ENCODE measurements at regions not wholly inside any gene's neighbourhood (a gene's known extent, or its start where the extent isn't known, plus 50 kb on each side); places are given as distances from the start of the nearest gene placed in this dataset.

DNA sequence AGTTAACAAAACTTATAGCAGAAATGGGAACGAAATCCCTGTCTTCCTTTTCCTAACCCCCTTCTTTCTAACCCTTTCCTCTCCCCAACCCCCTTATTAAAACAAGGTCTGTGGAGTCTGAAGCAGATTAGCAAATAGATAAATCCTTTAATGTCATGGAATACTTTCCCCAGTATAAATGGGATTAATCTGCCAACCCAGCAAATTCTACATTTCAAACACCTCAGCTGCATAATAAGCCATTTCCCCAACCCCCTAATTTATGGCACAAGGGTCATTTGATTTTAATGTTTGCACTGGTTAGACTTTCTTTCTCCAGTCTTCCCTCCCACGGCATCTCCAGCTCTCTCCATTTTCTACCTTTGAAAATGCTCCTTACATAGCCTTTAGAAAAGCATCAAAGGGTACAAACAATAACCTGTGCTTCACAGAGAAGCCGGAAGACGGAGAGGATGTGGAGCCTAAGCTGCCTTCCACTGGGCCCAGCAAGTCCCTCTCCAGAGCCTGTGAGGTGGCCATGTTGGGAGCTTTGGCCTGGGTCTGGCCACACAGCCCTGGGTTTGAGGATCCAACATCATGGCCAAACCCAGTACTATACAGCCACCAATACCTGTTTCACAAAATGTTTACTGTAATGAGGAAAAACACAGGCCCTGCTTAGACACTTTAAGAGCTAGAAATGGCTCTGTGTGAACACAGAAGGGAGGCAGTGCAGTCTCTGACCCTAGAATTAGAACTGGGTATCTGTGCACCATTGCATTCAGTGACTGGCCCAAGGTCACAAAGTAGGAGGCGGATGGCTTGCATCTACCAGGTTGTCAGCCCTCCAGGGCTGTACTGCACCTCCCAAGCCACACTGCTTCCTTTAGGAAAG lies 56.9 kb upstream of the SPRY1 start:
- Mint-ChIP-seq H3K9me3 (no peaks in the 10 kb centered on the region), H3K4me1 (ENCODE audit: low read depth) (no peaks in the 10 kb centered on the region), H3K27me3 (peaks cover 9% of the 10 kb centered on the region), H3K27ac (no peak overlapping the region), H3K36me3 (ENCODE audit: low read depth) (no peaks in the 10 kb centered on the region), H3K4me3 (no peak overlapping the region)
- TF ChIP-seq, protein P1, sequence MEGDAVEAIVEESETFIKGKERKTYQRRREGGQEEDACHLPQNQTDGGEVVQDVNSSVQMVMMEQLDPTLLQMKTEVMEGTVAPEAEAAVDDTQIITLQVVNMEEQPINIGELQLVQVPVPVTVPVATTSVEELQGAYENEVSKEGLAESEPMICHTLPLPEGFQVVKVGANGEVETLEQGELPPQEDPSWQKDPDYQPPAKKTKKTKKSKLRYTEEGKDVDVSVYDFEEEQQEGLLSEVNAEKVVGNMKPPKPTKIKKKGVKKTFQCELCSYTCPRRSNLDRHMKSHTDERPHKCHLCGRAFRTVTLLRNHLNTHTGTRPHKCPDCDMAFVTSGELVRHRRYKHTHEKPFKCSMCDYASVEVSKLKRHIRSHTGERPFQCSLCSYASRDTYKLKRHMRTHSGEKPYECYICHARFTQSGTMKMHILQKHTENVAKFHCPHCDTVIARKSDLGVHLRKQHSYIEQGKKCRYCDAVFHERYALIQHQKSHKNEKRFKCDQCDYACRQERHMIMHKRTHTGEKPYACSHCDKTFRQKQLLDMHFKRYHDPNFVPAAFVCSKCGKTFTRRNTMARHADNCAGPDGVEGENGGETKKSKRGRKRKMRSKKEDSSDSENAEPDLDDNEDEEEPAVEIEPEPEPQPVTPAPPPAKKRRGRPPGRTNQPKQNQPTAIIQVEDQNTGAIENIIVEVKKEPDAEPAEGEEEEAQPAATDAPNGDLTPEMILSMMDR (IDR thresholded peaks at IDR 0.05) = no peak
- no peak for ATAC-seq (ENCODE audit: poor library complexity)
- H3K4me3 ChIP-seq (ENCODE audit: low read length) = no peak overlapping the region
- ChIA-PET POLR2A (no interaction called here), CTCF (no interaction called here)
- H3K27ac ChIP-seq (ENCODE audit: low read depth in 1 of 2, low read length in 2 of 2) = no peak overlapping the region
- no peaks in the 10 kb centered on the region for H3K36me3 ChIP-seq (ENCODE audit: insufficient read depth, low read length)
- no peaks in the 10 kb centered on the region for H3K4me1 ChIP-seq (ENCODE audit: insufficient read depth, low read length)
- intact Hi-C loops (cut with DNase I, micrococcal nuclease) = no loop called here
- H3K27me3 ChIP-seq (ENCODE audit: control insufficient read depth in 1 of 2, insufficient read depth in 2 of 2, low read length in 2 of 2) = no peaks in the 10 kb centered on the region
- H3K9me3 ChIP-seq (ENCODE audit: control insufficient read depth in 1 of 2, insufficient read depth in 1 of 2, low read length in 2 of 2) = peaks cover 0 to 9% of the 10 kb centered on the region in 2 experiments
- no peak for DNase-seq

DNA sequence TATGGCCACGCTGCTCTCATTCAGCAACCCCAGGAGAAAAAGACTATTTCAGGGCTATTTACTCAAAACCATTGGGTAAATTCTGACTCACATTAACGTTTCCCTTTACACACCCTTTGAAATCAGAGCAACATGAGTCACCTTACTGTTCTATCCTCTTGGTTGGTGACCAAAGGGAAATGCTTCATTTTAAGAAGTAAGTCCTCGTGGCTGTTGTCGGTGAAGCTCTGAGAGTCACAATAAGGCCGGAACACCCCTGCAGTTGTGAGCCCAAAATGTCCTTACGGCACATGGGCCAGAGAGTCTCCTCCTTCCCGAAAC lies 56.3 kb upstream of the SPRY1 start:
- no peaks in the 10 kb centered on the region for H3K4me1 ChIP-seq (ENCODE audit: insufficient read depth, low read length)
- Mint-ChIP-seq H3K9me3 (no peaks in the 10 kb centered on the region), H3K4me3 (no peak overlapping the region), H3K36me3 (ENCODE audit: low read depth) (no peaks in the 10 kb centered on the region), H3K27ac (no peak overlapping the region), H3K4me1 (ENCODE audit: low read depth) (no peaks in the 10 kb centered on the region), H3K27me3 (peaks cover 5% of the 10 kb centered on the region)
- H3K36me3 ChIP-seq (ENCODE audit: insufficient read depth, low read length) = no peaks in the 10 kb centered on the region
- no peaks in the 10 kb centered on the region for H3K27me3 ChIP-seq (ENCODE audit: control insufficient read depth in 1 of 2, insufficient read depth in 2 of 2, low read length in 2 of 2)
- TF ChIP-seq, protein P1 (IDR thresholded peaks at IDR 0.05) = no peak
- peaks cover 0 to 9% of the 10 kb centered on the region in 2 experiments for H3K9me3 ChIP-seq (ENCODE audit: control insufficient read depth in 1 of 2, insufficient read depth in 1 of 2, low read length in 2 of 2)
- no peak overlapping the region for H3K27ac ChIP-seq (ENCODE audit: low read depth in 1 of 2, low read length in 2 of 2)
- intact Hi-C loops (cut with DNase I, micrococcal nuclease) = no loop called here
- DNase-seq (peak in 2 of 14 experiments; percentile 12 to 33), ATAC-seq (ENCODE audit: poor library complexity) (no peak)
- ChIA-PET CTCF (no interaction called here), POLR2A (no interaction called here)
- no peak overlapping the region for H3K4me3 ChIP-seq (ENCODE audit: low read length)

DNA sequence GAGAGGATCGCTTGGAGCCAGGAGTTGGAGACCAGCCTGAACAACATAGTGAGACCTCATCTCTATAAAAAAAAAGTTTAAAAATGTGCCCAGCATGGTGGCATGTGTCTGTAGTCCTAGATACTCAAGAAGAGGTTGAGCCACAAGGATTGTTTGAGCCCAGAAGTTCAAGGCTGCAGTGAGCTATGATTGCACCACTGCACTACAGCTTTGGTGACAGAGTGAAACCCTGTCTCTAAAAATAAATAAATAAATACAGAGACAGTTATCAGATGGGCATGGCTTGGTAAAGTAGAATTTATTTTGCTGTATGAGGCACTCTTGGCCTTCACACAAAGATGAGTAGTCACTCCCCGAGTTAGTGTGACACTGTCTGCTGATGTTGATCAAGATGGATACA lies 54.1 kb upstream of the SPRY1 start:
- Histone ChIP-seq H3K4me1 (ENCODE audit: insufficient read depth, low read length) (no peaks in the 10 kb centered on the region), H3K27me3 (ENCODE audit: control insufficient read depth in 1 of 2, insufficient read depth in 2 of 2, low read length in 2 of 2) (peaks cover 0 to under 1% of the 10 kb centered on the region in 2 experiments), H3K36me3 (ENCODE audit: insufficient read depth, low read length) (no peaks in the 10 kb centered on the region), H3K27ac (ENCODE audit: low read depth in 1 of 2, low read length in 2 of 2) (no peak overlapping the region), H3K4me3 (ENCODE audit: low read length) (no peak overlapping the region), H3K9me3 (ENCODE audit: control insufficient read depth in 1 of 2, insufficient read depth in 1 of 2, low read length in 2 of 2) (no peaks in the 10 kb centered on the region)
- POLR2A ChIA-PET = no interaction called here
- Mint-ChIP-seq H3K27me3 (peaks cover 4% of the 10 kb centered on the region), H3K27ac (no peak overlapping the region), H3K4me1 (ENCODE audit: low read depth) (no peaks in the 10 kb centered on the region), H3K9me3 (no peaks in the 10 kb centered on the region), H3K36me3 (ENCODE audit: low read depth) (no peaks in the 10 kb centered on the region), H3K4me3 (no peak overlapping the region)
- ATAC-seq (ENCODE audit: poor library complexity) (no peak), DNase-seq (no peak)
- TF ChIP-seq, protein P1 (IDR thresholded peaks at IDR 0.05) = no peak
- intact Hi-C loops (cut with DNase I, micrococcal nuclease) = no loop called here
- CTCF ChIA-PET = no interaction called here
